Activated T-cell treated with anti-CD3 and anti-CD28 coated beads, Interleukin-2, amount 50 U/mL, for 24 hours (primary cell): ENCODE measurements at regions not wholly inside any gene's neighbourhood (a gene's known extent, or its start where the extent isn't known, plus 50 kb on each side); places are given as distances from the start of the nearest gene placed in this dataset.
"Not testable (repeated sequence)": the region's sequence is repeated elsewhere in the genome, so short reads cannot be mapped to it uniquely, and the experiment has no call there.

Experiments
- DNase-seq: peaks from one replicate; pipeline ENCODE4 v3.0.0-alpha.2; 2020
- H3K27ac Mint-ChIP-seq: 2 replicates; pipeline ENCODE4 v1.8.0; 2020; ENCODE audit warnings: mild to moderate bottlenecking, mixed read lengths
- H3K27me3 Mint-ChIP-seq: 2 replicates; pipeline ENCODE4 v1.8.0; 2020; ENCODE audit warnings: mixed read lengths
- H3K36me3 Mint-ChIP-seq: 2 replicates; pipeline ENCODE4 v1.8.0; 2020; ENCODE audit warnings: low read depth, mixed read lengths
- H3K4me1 Mint-ChIP-seq: 2 replicates; pipeline ENCODE4 v1.8.0; 2020; ENCODE audit warnings: low read depth, mixed read lengths
- H3K4me3 Mint-ChIP-seq: 2 replicates; pipeline ENCODE4 v1.8.0; 2020; ENCODE audit warnings: mild to moderate bottlenecking, moderate library complexity, mixed read lengths
- H3K9me3 Mint-ChIP-seq: 2 replicates; pipeline ENCODE4 v1.8.0; 2020; ENCODE audit warnings: mixed read lengths

DNA sequence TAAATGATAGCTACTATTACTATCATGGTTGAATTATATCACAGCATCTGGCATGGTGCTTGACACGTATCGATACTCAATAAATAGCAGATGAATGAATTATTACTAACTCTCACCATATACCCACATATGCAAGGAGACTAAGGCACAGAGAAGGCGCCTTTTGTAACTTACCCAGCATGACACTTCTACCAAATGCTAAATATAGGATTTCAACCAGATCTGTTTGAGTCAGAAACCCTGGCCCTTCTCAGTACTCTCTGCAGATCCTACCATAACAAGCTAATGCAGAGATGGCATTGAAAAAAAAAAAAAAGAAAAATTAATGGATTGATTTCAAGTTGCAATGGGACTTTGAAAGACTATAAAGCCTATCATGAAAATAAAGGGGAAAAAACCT is 219.5 kb downstream of the DHX15 start:
- no peak overlapping the region for H3K4me3 Mint-ChIP-seq
- no peak overlapping the region for H3K27ac Mint-ChIP-seq
- H3K36me3 Mint-ChIP-seq = no peaks in the 10 kb centered on the region
- no peaks in the 10 kb centered on the region for H3K9me3 Mint-ChIP-seq
- no peak for DNase-seq
- no peaks in the 10 kb centered on the region for H3K27me3 Mint-ChIP-seq
- H3K4me1 Mint-ChIP-seq = no peaks in the 10 kb centered on the region

DNA sequence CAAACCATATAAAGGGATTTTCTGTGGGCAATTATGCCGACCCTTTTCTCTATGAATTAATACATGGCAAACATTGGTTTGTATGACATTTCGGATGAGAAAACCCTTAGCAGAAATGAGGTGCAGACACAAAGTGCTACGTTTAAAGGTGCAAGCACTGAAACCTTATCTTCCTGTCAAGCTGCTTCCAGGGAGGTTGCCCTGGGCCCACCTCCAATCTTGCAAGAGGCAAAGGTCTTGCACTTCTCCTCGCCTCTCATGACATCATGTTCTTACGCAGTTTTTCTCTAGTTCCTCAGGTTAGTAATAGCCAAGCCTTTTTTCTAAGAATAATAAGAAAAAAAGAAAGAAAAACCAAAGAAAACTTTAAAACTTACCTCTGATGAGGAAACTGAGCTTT is 220.1 kb downstream of the DHX15 start:
- no peak overlapping the region for H3K4me3 Mint-ChIP-seq
- no peaks in the 10 kb centered on the region for H3K36me3 Mint-ChIP-seq
- no peak overlapping the region for H3K27ac Mint-ChIP-seq
- DNase-seq = no peak
- H3K9me3 Mint-ChIP-seq = no peaks in the 10 kb centered on the region
- H3K27me3 Mint-ChIP-seq = no peaks in the 10 kb centered on the region
- no peaks in the 10 kb centered on the region for H3K4me1 Mint-ChIP-seq

DNA sequence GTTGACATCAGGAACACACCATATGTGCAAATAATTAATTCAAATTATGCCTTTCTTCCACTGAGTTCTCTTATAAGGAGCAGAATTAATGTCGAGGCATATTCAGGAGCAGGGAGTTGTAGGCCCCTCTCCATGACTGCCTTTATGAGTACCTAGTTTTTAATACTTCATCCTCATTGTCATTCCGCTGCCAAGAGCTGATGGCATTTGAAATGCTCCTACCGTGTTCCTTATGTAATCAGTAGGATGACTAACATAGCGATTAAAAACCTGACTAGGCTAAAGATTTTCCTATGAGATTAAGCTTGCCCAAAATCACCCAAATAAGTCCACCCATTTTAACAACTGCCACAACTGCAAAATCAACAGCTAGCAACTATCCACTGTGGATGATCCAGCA is 220.6 kb downstream of the DHX15 start:
- Mint-ChIP-seq H3K36me3 (no peaks in the 10 kb centered on the region), H3K4me3 (no peak overlapping the region), H3K4me1 (no peaks in the 10 kb centered on the region), H3K27ac (no peak overlapping the region), H3K9me3 (no peaks in the 10 kb centered on the region), H3K27me3 (no peaks in the 10 kb centered on the region)
- no peak for DNase-seq

DNA sequence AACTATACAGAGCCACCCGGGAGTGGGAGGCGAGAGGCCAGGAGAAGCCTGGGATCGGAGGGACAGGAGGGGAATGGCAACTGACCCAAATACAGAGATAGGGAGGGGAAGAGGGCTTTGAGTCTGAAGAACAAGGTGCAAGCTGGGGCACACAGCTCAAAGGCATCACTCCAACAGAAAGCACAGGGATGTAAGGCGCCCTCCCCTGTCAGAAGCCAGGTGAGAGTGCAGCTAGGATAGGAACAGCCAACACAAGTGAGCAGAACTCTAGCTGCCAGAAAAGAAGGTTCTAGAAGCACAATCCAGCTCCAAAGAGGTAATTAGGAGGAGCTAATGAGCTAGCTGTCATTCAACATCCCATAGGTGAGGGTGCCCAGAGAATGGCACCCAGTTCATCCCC is 232.2 kb downstream of the DHX15 start:
- no peak overlapping the region for H3K4me3 Mint-ChIP-seq
- H3K27ac Mint-ChIP-seq = no peak overlapping the region
- DNase-seq = no peak
- no peaks in the 10 kb centered on the region for H3K4me1 Mint-ChIP-seq
- no peaks in the 10 kb centered on the region for H3K9me3 Mint-ChIP-seq
- H3K27me3 Mint-ChIP-seq = peaks cover 4% of the 10 kb centered on the region
- H3K36me3 Mint-ChIP-seq = no peaks in the 10 kb centered on the region

DNA sequence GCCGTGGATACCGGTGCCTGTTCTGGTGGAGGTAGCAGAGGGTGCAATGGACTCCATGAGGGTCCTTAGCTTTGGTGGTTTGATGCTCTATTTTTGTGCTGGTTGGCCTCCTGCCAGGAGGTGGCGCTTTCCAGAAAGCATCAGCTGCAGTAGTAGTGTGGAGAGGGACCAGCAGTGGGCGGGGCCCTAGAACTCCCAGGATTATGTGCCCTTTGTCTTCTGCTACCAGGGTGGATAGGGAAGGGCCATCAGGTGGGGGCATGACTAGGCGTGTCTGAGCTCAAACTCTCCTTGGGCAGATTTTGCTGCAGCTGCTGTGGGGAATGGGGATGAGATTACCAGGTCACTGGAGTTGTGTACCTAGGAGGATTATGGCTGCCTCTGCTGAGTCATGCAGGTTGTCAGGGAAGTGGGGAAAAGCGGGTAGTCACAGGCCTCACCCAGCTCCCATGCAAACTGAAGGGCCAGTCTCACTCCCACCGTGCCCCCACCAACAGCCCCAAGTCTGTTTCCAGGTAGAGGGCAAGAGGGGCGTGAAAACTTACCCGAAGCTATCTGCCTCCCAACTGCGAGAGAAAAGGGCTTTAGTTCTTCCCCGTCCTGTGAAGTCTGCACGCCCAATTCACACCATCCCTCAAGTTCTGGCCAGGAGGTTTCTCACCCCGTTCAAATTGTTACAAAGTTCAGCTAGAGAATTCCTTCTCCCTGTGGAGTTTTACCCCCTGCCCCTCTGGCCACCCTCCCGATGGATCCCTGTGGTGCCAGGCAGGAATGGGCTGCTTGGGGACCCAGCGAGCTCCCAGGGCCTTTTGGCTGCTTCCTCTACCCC is 235.0 kb downstream of the DHX15 start:
- not testable (repeated sequence) for H3K4me1 Mint-ChIP-seq, DNase-seq, H3K9me3 Mint-ChIP-seq, H3K4me3 Mint-ChIP-seq, H3K36me3 Mint-ChIP-seq, H3K27ac Mint-ChIP-seq, H3K27me3 Mint-ChIP-seq

DNA sequence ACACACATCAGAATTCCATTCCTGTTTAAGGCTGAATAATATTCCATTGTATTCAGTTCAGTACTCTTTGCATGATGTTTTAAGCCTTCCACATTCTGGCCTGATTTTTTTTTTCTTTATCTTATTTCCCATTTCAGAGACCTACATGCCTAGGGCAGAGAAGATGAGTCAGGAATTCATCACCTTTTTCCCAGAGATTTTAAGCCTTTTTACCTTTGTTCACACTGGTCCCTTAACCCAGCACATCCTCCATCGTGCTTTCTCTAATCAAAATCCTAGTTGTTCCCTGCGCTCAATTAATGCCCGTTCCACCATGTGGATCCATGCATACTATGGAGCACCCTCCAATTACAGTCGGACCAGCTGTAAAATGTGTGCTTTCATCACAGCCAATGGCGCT is 245.1 kb downstream of the DHX15 start:
- H3K36me3 Mint-ChIP-seq = no peaks in the 10 kb centered on the region

DNA sequence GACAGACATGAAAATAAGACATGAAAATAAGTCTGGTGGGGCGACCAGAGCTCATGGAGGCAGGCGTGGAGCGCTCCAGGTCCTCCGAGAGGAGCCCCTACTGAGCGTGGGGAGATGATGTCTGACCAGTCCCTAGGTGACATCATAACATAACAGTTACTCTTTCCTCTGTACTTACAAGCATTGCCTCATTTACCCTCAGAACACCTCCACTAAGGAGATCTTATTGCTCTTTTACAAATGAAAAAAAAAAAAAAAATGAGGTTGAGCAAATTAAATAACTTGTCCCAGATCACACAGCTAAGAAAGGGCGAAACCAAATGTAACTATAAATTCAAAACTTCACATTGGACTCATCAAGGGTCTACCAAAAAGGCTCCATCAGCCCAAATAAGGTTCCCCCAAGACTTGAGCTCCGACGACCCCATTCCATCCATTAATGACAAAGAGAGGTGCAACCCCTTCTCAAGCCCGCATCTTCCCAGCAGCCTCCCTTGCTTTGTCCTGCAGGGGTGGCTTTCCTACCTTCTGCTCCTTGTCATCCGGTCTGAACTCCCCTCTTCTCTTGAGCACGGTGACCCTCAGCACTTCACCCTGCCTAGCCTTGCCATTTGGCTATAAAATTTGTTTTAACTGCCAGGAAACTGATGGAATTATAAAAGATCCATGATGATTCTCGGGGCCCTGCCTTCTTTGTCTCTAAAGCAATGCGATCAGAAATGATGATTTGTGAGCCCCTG is 246.7 kb downstream of the DHX15 start:
- DNase-seq = no peak
- no peaks in the 10 kb centered on the region for H3K36me3 Mint-ChIP-seq
- H3K9me3 Mint-ChIP-seq = no peaks in the 10 kb centered on the region
- H3K27ac Mint-ChIP-seq = no peak overlapping the region
- H3K27me3 Mint-ChIP-seq = no peaks in the 10 kb centered on the region
- H3K4me1 Mint-ChIP-seq = no peaks in the 10 kb centered on the region
- no peak overlapping the region for H3K4me3 Mint-ChIP-seq

More for the DNA sequence above, 245.1 kb downstream of the DHX15 start:
- no peaks in the 10 kb centered on the region for H3K27me3 Mint-ChIP-seq
- DNase-seq = no peak
- H3K9me3 Mint-ChIP-seq = no peaks in the 10 kb centered on the region
- H3K4me3 Mint-ChIP-seq = no peak overlapping the region
- H3K27ac Mint-ChIP-seq = no peak overlapping the region
- no peaks in the 10 kb centered on the region for H3K4me1 Mint-ChIP-seq

DNA sequence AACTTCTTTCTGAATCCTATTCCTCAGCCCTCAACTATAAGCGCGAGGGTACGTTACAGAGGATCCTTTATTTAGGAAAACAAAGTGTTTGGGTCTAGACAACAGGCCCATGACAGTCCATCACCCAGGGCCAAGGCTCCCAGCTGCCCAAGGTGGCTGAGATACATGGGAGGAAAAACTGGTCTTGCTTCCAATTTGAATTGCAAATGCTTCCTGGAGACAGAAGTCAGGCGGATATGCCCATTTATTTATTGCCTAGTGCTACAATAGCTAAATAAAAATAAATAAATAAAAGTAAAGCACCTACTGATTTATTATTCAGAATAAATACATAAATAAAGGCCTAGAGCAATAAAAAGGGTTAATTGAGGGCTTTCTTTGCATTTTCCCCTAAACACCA is 248.7 kb downstream of the DHX15 start:
- Mint-ChIP-seq H3K36me3 (no peaks in the 10 kb centered on the region), H3K9me3 (no peaks in the 10 kb centered on the region), H3K27ac (no peak overlapping the region), H3K27me3 (no peaks in the 10 kb centered on the region), H3K4me3 (no peak overlapping the region), H3K4me1 (no peaks in the 10 kb centered on the region)
- no peak for DNase-seq

DNA sequence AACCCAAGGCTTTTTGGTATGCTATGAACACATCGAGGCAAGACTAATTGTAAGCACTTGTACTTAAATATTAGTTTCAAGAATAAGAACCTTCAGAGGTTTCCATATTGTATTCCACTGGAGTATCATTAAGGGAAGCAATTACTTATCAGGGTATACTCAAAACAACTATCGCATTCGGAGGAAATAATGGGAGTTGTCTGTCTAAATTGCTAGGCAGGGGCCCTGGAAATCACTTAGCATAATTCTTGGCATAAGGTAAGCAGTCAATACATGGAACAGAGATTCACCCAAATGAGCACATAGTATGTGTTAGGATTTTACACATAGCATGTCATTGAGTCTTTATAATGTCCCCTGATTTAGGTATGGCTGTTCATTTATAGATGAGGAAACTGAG is 249.4 kb downstream of the DHX15 start:
- no peak for DNase-seq

DNA sequence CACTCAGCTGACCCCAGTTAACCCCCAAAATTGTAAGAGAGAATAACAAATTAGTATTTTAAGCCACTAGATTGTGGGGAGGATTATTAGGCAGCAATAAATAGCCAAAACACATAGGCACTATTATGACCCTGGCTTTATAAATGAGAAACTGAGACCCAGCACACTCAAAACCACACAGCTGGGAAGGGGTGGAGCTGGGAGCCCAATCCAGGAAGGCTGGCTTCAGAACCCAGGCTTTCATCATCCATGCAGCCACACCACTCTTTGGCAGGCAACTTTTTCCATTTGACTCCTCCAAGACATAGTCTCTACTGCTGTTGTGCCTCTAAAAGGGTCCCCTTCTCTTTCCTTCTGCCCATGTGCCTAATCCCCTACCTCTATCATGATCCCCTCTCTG is 253.8 kb downstream of the DHX15 start:
- Mint-ChIP-seq H3K9me3 (no peaks in the 10 kb centered on the region), H3K27ac (no peak overlapping the region), H3K36me3 (no peaks in the 10 kb centered on the region), H3K4me1 (no peaks in the 10 kb centered on the region), H3K27me3 (no peaks in the 10 kb centered on the region), H3K4me3 (no peak overlapping the region)
- no peak for DNase-seq

More for the DNA sequence above, 249.4 kb downstream of the DHX15 start:
- Mint-ChIP-seq H3K27ac (no peak overlapping the region), H3K9me3 (no peaks in the 10 kb centered on the region), H3K27me3 (no peaks in the 10 kb centered on the region), H3K4me3 (no peak overlapping the region), H3K4me1 (no peaks in the 10 kb centered on the region), H3K36me3 (no peaks in the 10 kb centered on the region)

DNA sequence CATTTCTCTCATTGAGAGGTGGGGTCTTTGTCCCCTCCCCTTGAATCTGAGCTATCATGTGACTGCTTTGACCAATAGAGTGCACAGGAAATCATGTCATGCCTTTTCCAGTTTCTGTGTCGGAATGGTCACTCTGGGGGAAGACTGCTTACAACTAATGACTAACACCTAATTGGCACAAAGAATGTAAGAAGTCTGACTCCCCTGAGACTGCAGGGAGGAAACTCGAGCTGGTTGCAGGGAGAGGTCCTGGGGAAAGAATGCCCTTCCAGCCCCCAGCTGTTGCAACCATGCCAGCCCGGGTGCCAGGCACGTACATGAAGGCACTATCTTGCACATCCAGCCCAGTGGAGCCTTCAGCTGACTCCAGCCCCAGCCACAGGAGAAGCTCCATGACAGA is 254.2 kb downstream of the DHX15 start:
- DNase-seq = no peak
- no peaks in the 10 kb centered on the region for H3K4me1 Mint-ChIP-seq
- no peak overlapping the region for H3K27ac Mint-ChIP-seq
- H3K9me3 Mint-ChIP-seq = no peaks in the 10 kb centered on the region
- H3K4me3 Mint-ChIP-seq = no peak overlapping the region
- H3K36me3 Mint-ChIP-seq = no peaks in the 10 kb centered on the region
- H3K27me3 Mint-ChIP-seq = no peaks in the 10 kb centered on the region

DNA sequence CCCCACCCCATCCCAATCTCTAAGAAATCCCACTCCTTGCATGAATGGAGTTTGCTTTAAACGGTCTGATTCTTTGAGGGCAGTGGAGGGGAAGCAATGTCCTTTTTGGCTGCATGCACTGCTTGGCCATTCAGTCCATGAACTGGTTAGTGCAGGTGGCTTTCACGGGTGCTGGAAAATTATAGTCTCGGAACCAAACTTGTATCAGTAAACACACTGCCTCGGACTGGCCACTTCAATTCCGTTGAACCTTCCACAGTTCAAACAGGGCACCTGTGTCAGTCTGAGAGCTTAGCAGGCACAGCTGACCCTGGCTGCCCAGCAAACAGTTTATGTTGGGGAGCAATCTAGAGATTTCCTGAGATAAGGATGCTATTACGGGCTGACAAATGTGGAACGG is 255.6 kb downstream of the DHX15 start:
- no peak overlapping the region for H3K4me3 Mint-ChIP-seq
- H3K36me3 Mint-ChIP-seq = no peaks in the 10 kb centered on the region
- no peak overlapping the region for H3K27ac Mint-ChIP-seq
- H3K9me3 Mint-ChIP-seq = no peaks in the 10 kb centered on the region
- no peaks in the 10 kb centered on the region for H3K27me3 Mint-ChIP-seq
- no peak for DNase-seq
- no peaks in the 10 kb centered on the region for H3K4me1 Mint-ChIP-seq

DNA sequence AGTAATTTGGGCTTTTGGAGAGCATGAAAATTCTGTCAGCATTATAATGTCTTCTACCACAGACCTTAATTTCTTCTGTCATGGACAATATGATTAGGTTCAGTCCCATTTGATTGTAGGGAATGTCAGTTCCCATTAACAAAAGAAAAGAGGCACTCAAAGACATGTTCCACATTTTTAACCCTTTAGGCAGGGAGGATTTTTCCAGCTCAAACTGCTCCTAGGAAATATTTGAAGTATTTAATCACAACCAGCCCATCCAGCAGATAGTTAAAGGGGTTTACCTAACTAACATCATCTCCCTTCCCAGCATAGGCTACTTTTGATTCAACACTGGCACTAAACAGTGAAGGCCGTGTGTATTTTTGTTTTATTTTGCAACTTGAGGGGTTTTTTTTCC is 256.0 kb downstream of the DHX15 start:
- no peaks in the 10 kb centered on the region for H3K9me3 Mint-ChIP-seq
- no peaks in the 10 kb centered on the region for H3K36me3 Mint-ChIP-seq
- no peak overlapping the region for H3K27ac Mint-ChIP-seq

DNA sequence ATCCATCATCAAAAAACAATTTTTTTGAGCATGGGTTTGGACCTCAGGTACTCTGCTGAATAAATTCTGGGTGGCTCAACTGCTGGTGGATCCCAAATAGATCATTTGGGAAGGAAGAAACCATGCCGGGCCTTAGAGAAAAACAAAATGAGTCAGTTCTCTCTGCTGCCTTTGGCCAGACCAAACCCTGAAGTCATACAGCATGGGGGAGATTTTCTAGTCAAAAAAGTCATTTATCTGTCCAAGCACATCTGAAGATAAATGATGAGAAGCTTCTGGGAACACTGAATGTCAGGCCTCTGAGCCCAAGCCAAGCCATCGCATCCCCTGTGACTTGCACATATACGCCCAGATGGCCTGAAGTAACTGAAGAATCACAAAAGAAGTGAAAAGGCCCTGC is 261.4 kb downstream of the DHX15 start:
- Mint-ChIP-seq H3K4me1 (no peaks in the 10 kb centered on the region), H3K27ac (no peak overlapping the region), H3K36me3 (no peaks in the 10 kb centered on the region), H3K27me3 (no peaks in the 10 kb centered on the region), H3K4me3 (no peak overlapping the region), H3K9me3 (no peaks in the 10 kb centered on the region)
- no peak for DNase-seq

More for the DNA sequence above, 256.0 kb downstream of the DHX15 start:
- no peaks in the 10 kb centered on the region for H3K4me1 Mint-ChIP-seq
- DNase-seq = no peak
- no peaks in the 10 kb centered on the region for H3K27me3 Mint-ChIP-seq
- no peak overlapping the region for H3K4me3 Mint-ChIP-seq

DNA sequence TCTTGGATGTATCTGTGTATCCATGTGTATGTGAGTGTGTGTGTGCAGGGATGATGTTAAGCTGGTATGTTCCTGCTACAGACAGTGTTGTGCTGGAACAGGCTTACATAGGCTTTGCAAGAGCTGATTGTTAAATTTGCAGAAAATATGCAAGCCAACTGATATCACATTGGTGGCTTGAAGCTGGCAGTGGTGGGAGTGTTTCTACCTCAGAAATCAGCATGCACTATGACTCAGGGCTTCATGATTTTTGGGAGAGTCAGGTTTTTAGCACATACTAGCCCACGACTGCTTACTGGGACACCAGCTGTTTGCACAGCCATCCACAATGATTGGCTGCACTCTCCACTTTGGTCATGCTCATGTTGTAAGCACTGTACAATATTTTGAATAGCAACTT is 261.8 kb downstream of the DHX15 start:
- H3K36me3 Mint-ChIP-seq = no peaks in the 10 kb centered on the region
- H3K27ac Mint-ChIP-seq = no peak overlapping the region
- no peaks in the 10 kb centered on the region for H3K9me3 Mint-ChIP-seq
- no peak overlapping the region for H3K4me3 Mint-ChIP-seq
- H3K4me1 Mint-ChIP-seq = no peaks in the 10 kb centered on the region
- no peaks in the 10 kb centered on the region for H3K27me3 Mint-ChIP-seq
- no peak for DNase-seq
